CD4-positive, alpha-beta T cell (primary cell): ENCODE measurements at regions not wholly inside any gene's neighbourhood (a gene's known extent, or its start where the extent isn't known, plus 50 kb on each side); places are given as distances from the start of the nearest gene placed in this dataset.

ENCODE experiments used
- ATAC-seq: fragments of 200-7000 bp; cut with Tn5 transposase; one replicate; pipeline ENCODE4 v1.10.0; 2022; ENCODE audit warnings: mild to moderate bottlenecking; ENCODE audit not compliant: poor library complexity
- CTCF ChIA-PET: fragments of 350-600 bp; sonication (Branson Sonifier 250); formaldehyde crosslinking; loops from one replicate; lab custom pipeline; 2021; ENCODE audit warnings: antibody characterized with exemption, inconsistent platforms; lab: Charles Lee
- POLR2A ChIA-PET: fragments of 350-600 bp; sonication (Branson Sonifier 250); formaldehyde crosslinking; loops from one replicate; lab custom pipeline; 2021; ENCODE audit warnings: antibody characterized with exemption, inconsistent platforms; lab: Charles Lee
- DNase-seq, 14 experiments: peaks; one replicate each; pipeline ENCODE4 v3.0.0-alpha.2; 2013 to 2020; ENCODE audit warnings: mixed read lengths in 2 of 14
- H3K27ac ChIP-seq, 2 donors: one replicate each; pipeline versions ENCODE4 v1.5.1 to v1.7.0; 2013; ENCODE audit warnings: low read length in 2 of 2, low read depth in 1 of 2, mild to moderate bottlenecking in 1 of 2
- H3K27me3 ChIP-seq, 2 experiments: 1 replicate in 1 of 2; 2 replicates in 1 of 2; pipeline versions ENCODE4 v1.6.1 to v1.7.0; 2013; ENCODE audit warnings: low read length in 2 of 2, control low read depth in 1 of 2, mild to moderate bottlenecking in 1 of 2, moderate library complexity in 1 of 2; ENCODE audit not compliant: insufficient read depth in 2 of 2, control insufficient read depth in 1 of 2
- H3K36me3 ChIP-seq: one replicate; pipeline ENCODE4 v1.6.1; 2013; ENCODE audit warnings: low read length, control low read depth; ENCODE audit not compliant: insufficient read depth
- H3K4me1 ChIP-seq: one replicate; pipeline ENCODE4 v1.6.1; 2013; ENCODE audit warnings: low read length, control low read depth; ENCODE audit not compliant: insufficient read depth
- H3K4me3 ChIP-seq: one replicate; pipeline ENCODE4 v1.5.1; 2013; ENCODE audit warnings: mild to moderate bottlenecking, low read length, moderate library complexity
- H3K9me3 ChIP-seq, 2 experiments: 1 replicate in 1 of 2; 2 replicates in 1 of 2; pipeline versions ENCODE4 v1.6.1 to v1.7.0; 2013; ENCODE audit warnings: low read length in 2 of 2, mild to moderate bottlenecking in 2 of 2, control low read depth in 1 of 2, moderate library complexity in 1 of 2; ENCODE audit not compliant: control insufficient read depth in 1 of 2, insufficient read depth in 1 of 2
- H3K27ac Mint-ChIP-seq: one replicate; pipeline ENCODE4 v1.8.0; 2020; ENCODE audit warnings: mixed read lengths
- H3K27me3 Mint-ChIP-seq: one replicate; pipeline ENCODE4 v1.8.0; 2021; ENCODE audit warnings: mixed read lengths
- H3K36me3 Mint-ChIP-seq: one replicate; pipeline ENCODE4 v1.8.0; 2021; ENCODE audit warnings: low read depth, mixed read lengths
- H3K4me1 Mint-ChIP-seq: one replicate; pipeline ENCODE4 v1.8.0; 2021; ENCODE audit warnings: low read depth, mixed read lengths
- H3K4me3 Mint-ChIP-seq: one replicate; pipeline ENCODE4 v1.8.0; 2020; ENCODE audit warnings: mild to moderate bottlenecking, mixed read lengths
- H3K9me3 Mint-ChIP-seq: one replicate; pipeline ENCODE4 v1.8.0; 2020; ENCODE audit warnings: mixed read lengths
- CTCF ChIP-seq: fragments of 200-600 bp; IDR thresholded peaks from one replicate; pipeline ENCODE4 v1.8.0; 2022; ENCODE audit warnings: antibody characterized with exemption, mild to moderate bottlenecking
- intact Hi-C, 2 experiments: fragments of 100-400 bp; cut with DNase I in 1 of 2; cut with micrococcal nuclease in 1 of 2; formaldehyde crosslinking; loops; one replicate each; pipeline versions ENCODE4 v1.15.1 to v1.9.0; 2023 to 2025; cut with DNase I, micrococcal nuclease

GRCh38 chr3:159861369-159861987 lies 127.2 kb upstream of the IL12A start:
- Histone ChIP-seq H3K4me1 (no peaks in the 10 kb centered on the region), H3K27me3 (no peaks in the 10 kb centered on the region), H3K36me3 (no peaks in the 10 kb centered on the region), H3K27ac (no peak overlapping the region), H3K4me3 (no peak overlapping the region), H3K9me3 (no peaks in the 10 kb centered on the region)
- DNase-seq = no peak
- intact Hi-C loops = no loop called here
- CTCF ChIA-PET = no interaction called here
- POLR2A ChIA-PET = no interaction called here
- Mint-ChIP-seq H3K27me3 (peaks cover 11% of the 10 kb centered on the region), H3K4me3 (no peak overlapping the region), H3K36me3 (no peaks in the 10 kb centered on the region), H3K9me3 (no peaks in the 10 kb centered on the region), H3K4me1 (no peaks in the 10 kb centered on the region), H3K27ac (no peak overlapping the region)
- no peak for TF ChIP-seq CTCF
- no peak for ATAC-seq

GRCh38 chr3:159865041-159865579 lies 123.5 kb upstream of the IL12A start:
- H3K9me3 Mint-ChIP-seq = no peaks in the 10 kb centered on the region
- Histone ChIP-seq H3K4me3 (no peak overlapping the region), H3K9me3 (no peaks in the 10 kb centered on the region), H3K27ac (no peak overlapping the region), H3K36me3 (no peaks in the 10 kb centered on the region), H3K27me3 (no peaks in the 10 kb centered on the region), H3K4me1 (no peaks in the 10 kb centered on the region)
- H3K4me3 Mint-ChIP-seq = no peak overlapping the region
- ChIA-PET CTCF (no interaction called here), POLR2A (no interaction called here)
- no peak for DNase-seq
- no peak for TF ChIP-seq CTCF
- no peaks in the 10 kb centered on the region for H3K36me3 Mint-ChIP-seq
- intact Hi-C loops = no loop called here
- no peak overlapping the region for H3K27ac Mint-ChIP-seq
- no peaks in the 10 kb centered on the region for H3K27me3 Mint-ChIP-seq
- H3K4me1 Mint-ChIP-seq = no peaks in the 10 kb centered on the region
- no peak for ATAC-seq

GRCh38 chr3:159866201-159866746 lies 122.4 kb upstream of the IL12A start:
- H3K27ac Mint-ChIP-seq = no peak overlapping the region
- H3K4me3 Mint-ChIP-seq = no peak overlapping the region
- no peak for TF ChIP-seq CTCF
- no peaks in the 10 kb centered on the region for H3K36me3 ChIP-seq
- ATAC-seq (no peak), DNase-seq (no peak)
- H3K9me3 Mint-ChIP-seq = no peaks in the 10 kb centered on the region
- no peaks in the 10 kb centered on the region for H3K36me3 Mint-ChIP-seq
- H3K27me3 Mint-ChIP-seq = no peaks in the 10 kb centered on the region
- no peaks in the 10 kb centered on the region for H3K27me3 ChIP-seq
- no peaks in the 10 kb centered on the region for H3K9me3 ChIP-seq
- POLR2A ChIA-PET = interaction anchor here (0.6 kb wide), 1 partner anchor 1484 kb away, joined by 3 read pairs; no protein-coding TSS in a partner anchor
- intact Hi-C loops = no loop called here
- H3K27ac ChIP-seq = no peak overlapping the region
- CTCF ChIA-PET = interaction anchor here (0.5 kb wide), 1 partner anchor 24 kb away, joined by 3 read pairs; no protein-coding TSS in a partner anchor
- H3K4me1 ChIP-seq = no peaks in the 10 kb centered on the region
- no peaks in the 10 kb centered on the region for H3K4me1 Mint-ChIP-seq
- H3K4me3 ChIP-seq = no peak overlapping the region
